GM21723 (cell line): ENCODE measurements at regions not wholly inside any gene's neighbourhood (a gene's known extent, or its start where the extent isn't known, plus 50 kb on each side); places are given as distances from the start of the nearest gene placed in this dataset.
"Not testable (repeated sequence)": the region's sequence is repeated elsewhere in the genome, so short reads cannot be mapped to it uniquely, and the experiment has no call there.

Source experiments
- ATAC-seq: cut with Tn5 transposase; IDR thresholded peaks from one replicate; pipeline ENCODE4 v1.9.1; 2021; ENCODE audit warnings: mild to moderate bottlenecking, moderate library complexity; ENCODE audit not compliant: unreplicated experiment

DNA sequence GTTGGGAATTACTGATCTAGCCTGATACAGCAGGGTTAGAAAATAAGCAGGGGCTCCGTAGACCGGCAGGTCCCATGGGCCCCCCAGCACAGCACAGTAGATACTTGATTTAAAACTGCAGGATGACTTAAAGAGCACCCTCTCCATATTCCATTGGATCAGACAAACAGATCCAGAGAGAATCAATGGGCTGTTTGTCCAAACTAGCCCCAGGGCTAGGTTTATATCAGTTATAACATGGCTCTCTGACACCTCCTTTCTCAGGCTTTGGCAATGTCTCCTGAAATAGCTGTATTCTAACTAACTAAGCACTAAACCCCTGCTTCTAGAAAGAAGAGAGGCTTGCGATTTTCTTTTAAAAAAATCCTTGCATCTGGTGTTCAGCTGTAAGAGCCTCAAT, 100.4 kb upstream of the GALNT18 start:
- ATAC-seq = no peak

DNA sequence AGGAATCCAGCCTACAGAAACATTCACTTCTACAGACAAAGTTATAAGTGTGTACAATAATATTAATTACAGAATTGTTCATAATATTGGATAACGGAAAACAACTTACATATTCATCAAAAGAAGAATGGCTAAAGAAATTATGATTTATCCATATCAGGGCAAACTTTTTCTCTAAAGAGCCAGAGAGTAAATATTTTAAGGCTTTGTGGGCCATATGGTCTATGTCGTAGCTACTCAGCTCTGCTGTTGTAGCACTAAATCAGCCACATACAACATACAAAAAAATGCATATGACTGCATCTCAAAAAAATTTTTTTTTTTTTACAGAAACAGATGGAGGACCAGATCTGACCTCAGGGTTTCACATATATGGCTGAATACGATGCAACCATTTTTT, 96.7 kb upstream of the GALNT18 start:
- ATAC-seq = no peak

DNA sequence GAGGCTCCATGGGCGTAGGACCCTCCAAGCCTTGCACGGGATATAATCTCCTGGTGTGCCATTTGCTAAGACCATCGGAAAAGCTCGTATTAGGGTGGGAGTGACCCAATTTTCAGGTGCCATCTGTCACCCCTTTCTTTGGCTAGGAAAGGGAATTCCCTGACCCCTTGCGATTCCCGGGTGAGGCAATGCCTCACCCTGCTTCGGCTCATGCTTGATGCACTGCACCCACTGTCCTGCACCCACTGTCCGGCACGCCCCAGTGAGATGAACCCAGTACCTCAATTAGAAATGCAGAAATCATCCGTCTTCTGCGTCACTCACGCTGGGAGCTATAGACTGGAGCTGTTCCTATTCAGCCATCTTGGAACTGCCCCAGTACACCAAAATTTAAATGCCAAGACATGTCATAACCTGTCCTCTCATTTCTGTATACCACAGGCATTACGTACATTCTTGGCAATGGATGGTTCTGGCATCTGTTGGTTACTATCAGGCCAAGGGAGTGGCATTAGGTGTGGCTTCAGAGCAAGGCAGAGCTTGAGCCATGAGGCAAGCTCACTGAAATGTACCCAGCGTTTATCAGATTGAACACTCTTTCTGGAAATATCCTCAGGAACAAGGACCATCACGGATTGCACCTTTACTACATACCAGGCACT, 95.4 kb upstream of the GALNT18 start:
- no peak for ATAC-seq

DNA sequence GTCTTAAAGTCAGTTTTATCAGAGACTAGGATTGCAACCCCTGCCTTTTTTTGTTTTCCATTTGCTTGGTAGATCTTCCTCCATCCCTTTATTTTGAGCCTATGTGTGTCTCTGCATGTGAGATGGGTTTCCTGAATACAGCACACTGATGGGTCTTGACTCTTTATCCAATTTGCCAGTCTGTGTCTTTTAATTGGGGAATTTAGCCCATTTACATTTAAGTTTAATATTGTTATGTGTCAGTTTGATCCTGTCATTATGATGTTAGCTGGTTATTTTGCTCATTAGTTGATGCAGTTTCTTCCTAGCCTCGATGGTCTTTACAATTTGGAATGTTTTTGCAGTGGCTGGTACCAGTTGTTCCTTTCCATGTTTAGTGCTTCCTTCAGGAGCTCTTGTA, 93.3 kb upstream of the GALNT18 start:
- not testable (repeated sequence) for ATAC-seq

DNA sequence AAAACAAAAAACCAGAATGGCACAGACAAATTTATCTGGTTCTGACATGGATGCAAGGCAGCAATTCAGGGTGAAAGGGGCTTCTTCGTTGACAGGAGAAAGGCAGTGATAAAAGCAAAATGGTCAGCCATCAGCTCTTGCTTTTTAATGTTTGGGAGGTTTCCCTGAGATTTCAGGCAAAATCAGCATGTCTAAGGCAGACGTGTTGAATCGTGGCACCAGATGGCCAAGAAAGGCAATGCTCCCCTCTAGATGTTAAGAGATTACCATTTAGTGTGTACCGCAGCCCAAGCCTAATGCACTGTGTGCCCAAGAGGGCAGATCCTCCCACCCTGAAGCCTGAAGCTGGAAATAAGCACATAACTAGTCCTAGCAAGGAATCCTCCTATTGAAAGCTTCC, 88.8 kb upstream of the GALNT18 start:
- no peak for ATAC-seq

DNA sequence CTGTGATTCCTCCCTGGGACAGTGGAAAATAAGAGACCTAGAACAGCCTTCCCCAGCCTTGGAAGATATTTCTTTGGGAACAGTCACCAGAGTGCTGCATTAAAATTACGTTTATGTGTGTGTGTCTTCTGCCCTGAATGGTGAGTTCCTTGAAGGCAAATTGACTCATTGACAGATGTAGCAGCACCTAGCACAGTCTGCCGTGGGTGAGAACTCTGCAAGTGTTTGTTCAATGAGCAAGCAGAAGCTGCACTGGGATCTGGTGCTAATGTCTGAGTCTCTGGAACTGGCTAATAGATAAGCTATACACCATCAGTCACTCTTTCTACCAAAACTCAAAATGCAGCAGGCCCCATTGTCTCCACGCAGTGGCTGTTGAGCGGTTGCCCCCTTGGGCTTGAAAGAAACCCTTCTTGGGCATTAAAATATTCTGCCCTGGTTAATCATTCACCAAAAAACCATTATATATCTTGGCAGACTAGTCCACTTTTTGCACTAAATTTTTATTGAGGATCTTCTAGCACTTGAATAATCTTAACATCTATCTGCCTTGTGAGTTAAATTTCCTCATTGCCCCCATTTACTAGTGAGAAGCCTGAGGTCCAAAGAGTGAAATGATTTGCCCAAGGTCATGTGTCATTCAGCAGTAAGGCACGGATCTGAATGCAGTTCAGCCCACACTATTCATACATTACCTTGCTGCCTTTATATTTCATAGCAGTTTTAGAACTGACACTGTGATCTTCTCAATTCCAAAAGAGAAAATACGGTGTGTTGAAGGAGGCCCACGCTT, 87.8 kb upstream of the GALNT18 start:
- ATAC-seq = no peak

DNA sequence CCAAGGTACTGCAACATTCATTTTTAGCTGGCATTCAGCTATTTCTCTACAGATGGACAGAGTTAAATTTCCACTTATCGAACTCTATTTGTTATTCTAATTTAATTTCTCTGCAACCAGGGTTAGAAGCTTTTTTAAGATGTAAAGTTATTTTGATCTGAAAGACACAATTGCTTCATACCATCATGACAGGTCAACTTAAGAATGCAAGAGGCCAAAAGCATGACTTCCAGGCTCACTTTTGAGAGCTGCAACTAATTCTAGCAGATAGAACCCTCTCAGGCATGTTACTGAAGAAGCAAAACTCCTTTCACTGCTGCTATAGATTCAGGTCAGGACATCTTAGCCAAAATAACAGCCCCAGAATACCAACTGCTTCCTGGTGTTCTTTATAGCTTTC, 86.5 kb upstream of the GALNT18 start:
- ATAC-seq = no peak

DNA sequence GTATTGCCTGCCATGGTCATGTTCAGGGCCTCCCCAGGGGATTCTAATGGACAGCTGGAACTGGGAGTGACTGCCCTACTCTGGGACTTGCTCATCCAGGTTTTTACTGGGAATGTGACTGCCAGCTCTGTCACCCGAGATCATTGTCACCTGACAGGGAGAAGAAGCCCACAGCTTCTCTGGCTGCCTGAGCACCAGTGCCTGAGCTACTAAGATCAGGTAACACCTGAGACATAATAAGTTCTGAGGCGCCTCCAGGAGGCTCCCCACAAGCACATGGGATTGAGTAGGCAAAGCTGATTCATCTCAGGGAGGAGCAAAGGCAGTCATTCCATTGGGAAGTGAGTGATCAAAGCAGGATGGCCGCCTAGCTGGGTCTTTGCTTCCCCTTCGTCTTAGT, 84.2 kb upstream of the GALNT18 start:
- no peak for ATAC-seq

DNA sequence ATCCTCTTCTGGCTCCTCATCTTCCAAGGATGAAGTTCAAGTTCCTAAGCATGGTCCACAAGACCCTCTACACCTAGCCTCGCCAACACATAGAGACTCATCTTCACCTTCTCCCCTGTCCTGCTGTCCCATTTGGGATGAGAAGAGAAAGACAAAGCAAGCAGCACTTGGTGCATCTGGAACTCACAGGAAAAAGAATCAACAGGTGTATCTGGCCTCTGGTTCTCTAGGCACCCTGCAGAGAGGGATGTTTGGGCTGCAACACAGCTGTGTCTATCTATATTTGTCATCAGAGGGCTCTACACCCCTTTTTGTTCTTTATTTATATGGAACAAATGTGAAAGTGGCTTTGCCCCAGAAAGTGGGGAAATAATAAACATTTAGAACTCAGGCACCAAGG, 82.1 kb upstream of the GALNT18 start:
- ATAC-seq = no peak

DNA sequence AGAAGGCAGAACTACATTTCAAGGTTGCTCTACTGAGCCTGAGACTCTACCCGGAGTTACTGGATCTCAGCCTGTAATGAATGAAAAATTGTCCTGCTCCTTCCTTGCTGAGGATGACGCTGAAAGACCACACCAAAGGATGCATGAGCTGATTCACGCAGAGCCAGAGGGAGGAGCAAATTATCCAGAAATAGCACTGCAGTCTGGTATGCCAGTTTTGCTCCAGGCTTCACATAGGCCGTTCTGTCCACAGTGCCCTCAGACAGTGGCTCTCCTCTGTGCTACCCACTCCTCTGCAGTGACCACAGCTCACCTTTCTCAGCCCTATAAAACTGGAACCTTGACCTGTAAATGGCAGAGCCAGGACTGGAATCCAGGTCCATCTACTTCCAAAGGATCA, 79.3 kb upstream of the GALNT18 start:
- no peak for ATAC-seq

DNA sequence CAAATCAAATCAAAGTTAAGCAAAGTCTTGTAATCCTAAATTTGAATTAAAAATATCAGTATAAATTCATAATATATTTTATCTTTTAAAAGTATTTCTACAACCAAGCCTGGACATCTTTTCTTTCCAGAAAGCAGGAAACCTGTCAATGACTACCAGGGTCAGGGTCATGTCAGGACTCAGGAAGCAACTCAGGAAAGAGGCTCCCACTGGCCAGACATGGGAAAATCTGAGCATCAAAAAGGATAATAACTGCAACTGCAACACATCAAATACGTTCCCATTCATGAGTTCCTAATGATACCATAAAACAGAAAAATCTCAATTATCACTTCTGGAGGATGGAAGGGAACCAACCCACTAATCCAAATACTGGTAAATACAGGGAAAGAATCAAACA, 76.0 kb upstream of the GALNT18 start:
- no peak for ATAC-seq

DNA sequence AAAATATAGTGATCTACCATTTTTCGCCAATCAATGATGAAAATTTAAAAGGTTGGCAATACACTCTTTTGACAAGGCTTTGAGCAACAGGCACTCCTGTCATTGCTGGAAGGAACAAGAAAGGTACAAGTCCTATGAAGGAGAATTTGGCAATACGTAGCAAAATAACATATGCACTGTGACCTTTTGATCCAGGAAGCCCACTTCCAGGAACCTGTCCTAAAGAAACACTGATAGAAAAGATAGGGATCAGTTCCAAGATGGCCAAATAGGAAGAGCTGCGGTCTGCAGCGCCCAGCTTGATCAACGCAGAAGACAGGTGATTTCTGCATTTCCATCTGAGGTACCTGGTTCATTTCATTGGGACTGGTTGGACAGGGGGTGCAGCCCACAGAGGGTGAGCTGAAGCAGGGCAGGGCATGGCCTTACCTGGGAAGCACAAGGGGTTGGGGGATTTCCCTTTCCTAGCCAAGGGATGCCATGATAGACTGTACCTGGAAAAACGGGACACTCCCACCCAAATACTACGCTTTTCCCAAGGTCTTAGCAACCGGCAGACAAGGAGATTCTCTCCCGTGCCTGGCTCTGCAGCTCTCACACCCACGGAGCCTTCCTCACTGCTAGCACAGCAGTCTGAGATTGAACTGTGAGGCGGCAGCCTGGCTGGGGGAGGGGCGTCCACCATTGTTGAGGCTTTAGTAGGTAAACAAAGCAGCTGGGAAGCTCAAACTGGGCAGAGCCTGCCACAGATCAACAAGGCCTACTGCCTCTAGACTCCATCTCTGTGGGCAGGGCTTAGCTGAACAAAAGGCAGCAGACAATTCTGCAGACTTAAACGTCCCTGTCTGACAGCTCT, 69.7 kb upstream of the GALNT18 start:
- ATAC-seq = no peak

DNA sequence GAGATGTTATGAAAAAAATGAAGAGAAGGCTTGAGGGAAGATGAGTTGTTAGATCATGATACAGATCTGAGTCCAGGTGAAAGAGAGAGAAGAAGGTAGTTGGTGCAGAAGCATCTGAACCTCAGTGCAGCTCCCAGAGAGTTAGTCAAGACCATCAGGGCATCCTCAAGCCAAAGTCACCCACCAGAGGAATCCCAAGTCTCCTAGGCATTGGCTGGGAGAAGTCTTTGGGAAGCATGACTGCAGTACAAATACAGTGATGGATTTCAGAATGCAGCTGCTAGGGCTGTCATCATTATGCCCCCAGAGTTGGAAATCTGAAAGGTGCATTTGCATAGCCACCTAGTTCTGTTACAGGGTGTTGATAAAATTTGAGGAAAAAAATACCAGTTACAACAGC, 59.7 kb upstream of the GALNT18 start:
- no peak for ATAC-seq

DNA sequence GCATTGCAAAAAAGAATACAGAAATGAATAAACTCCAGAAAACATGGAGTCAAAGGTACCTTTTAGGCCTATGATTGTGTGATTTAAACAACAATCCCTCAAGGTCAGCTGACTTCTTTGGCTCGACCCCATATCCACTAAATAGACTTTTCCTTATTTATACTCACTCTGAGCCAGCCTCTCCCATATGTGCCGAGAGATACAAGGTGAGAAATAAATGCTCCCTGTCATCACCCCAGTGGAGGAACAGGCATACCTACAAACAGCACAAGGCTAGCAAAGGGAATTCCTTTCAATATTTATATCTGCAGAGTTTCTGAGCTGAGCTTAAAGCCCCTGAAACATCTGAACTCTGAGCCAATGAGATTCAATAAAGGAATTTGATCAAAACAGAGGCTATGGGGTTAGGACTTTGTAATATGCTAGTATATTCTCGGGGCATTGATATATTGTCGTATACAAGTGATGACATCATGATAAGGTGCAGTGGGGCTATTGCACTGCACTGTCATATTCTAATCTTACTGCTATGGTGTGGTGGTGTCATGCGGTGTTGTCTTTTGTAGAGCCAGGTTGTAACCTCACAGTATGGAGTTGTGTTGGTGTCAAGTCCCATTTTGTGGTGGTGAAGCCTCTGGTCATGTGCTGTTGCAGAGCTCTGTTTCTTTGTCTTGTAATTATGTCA, 56.0 kb upstream of the GALNT18 start:
- no peak for ATAC-seq

DNA sequence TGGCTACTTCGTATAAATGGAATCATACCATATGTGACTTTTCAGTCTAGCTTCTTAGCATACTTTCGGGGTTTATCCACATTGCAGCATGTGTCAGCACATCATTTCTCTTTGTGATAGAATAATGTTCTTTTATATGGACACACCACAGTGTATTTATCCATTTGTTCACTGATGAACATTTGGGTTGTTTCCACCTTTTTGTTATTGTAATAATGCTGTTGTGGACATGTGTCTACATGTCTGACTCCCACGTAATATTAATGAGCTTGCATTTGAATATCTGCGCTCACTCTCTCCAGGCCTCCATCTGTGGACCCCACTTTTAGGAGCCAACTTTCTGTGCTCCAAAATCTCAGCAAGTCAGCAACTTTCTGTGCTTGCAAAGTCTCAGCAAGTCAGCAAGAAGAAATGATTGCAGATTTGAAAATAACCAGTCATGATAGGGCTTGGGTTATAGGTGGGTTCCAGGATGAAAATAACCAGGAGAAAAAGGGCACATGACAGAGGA, 53.9 kb upstream of the GALNT18 start:
- no peak for ATAC-seq

DNA sequence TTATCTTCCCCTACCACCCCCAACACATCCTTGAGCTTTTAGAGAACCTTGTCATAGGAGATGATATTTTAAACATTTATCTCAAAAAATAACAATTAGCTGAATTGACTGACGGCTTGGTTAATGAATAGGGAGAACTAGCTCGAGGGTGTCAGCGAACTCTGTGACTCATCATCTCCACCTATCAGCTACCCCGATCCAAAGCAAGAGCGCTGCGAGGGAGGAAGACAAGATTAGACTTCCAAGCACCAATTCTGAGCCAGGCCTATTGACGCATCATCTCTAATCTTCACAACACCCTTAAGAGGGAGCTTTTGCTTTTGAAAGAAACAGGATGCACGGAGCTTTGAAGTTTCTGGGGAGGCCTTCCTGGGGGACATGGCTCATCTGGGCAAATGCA, 51.0 kb upstream of the GALNT18 start:
- ATAC-seq = no peak

DNA sequence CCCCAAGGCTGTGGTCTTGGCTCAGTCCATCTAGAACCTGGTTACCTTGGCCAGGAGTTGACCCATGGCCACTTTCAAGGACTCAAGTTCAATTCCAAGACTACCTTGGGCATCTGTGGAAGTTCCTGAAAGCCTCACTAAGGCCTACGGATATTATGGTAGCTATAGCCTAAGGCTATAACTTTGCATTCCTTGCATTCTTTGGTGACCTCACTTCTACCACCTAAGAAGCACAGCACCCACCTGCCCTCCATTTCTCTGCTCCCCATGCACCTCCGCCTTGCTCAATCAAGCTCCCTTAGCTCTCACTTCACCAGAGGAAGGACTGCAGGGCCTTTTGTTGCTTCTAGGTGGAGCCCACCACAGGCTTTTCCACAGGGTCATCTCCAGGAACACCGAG, 50.3 kb upstream of the GALNT18 start:
- no peak for ATAC-seq
